ENCODE measurements at regions not wholly inside any gene's neighbourhood (a gene's known extent, or its start where the extent isn't known, plus 50 kb on each side); places are given as distances from the start of the nearest gene placed in this dataset.

GRCh38 chr9:91044354-91044753, 242.7 kb downstream of the SYK start:
- Histone ChIP-seq H3K4me1 (ENCODE audit: low read depth) (no peaks in the 10 kb centered on the region), H3K4me3 (no peak overlapping the region), H3K9me3 (no peaks in the 10 kb centered on the region), H3K36me3 (ENCODE audit: low read depth) (no peaks in the 10 kb centered on the region)
- DNase-seq: no peak
- TF ChIP-seq CTCF (IDR thresholded peaks at IDR 0.05): no peak
- ATAC-seq: no peak
- intact Hi-C loops (cut with DNase I, micrococcal nuclease): no loop called here

GRCh38 chr9:91045041-91045440, 243.4 kb downstream of the SYK start:
- TF ChIP-seq CTCF (IDR thresholded peaks at IDR 0.05): no peak
- no peak overlapping the region for H3K4me3 ChIP-seq
- ATAC-seq: no peak

GRCh38 chr9:91047529-91047928, 245.9 kb downstream of the SYK start:
- no peak overlapping the region for H3K4me3 ChIP-seq
- no peak for DNase-seq
- intact Hi-C loops (cut with DNase I, micrococcal nuclease): no loop called here
- no peaks in the 10 kb centered on the region for H3K9me3 ChIP-seq
- TF ChIP-seq CTCF (IDR thresholded peaks at IDR 0.05): no peak
- H3K4me1 ChIP-seq (ENCODE audit: low read depth): no peaks in the 10 kb centered on the region
- no peaks in the 10 kb centered on the region for H3K36me3 ChIP-seq (ENCODE audit: low read depth)
- no peak for ATAC-seq

More at GRCh38 chr9:91045041-91045440, 243.4 kb downstream of the SYK start:
- Histone ChIP-seq H3K9me3 (no peaks in the 10 kb centered on the region), H3K4me1 (ENCODE audit: low read depth) (no peaks in the 10 kb centered on the region), H3K36me3 (ENCODE audit: low read depth) (no peaks in the 10 kb centered on the region)
- DNase-seq: no peak
- intact Hi-C loops (cut with DNase I, micrococcal nuclease): no loop called here

GRCh38 chr9:91047993-91048607, 246.5 kb downstream of the SYK start:
- no peaks in the 10 kb centered on the region for H3K9me3 ChIP-seq
- H3K4me1 ChIP-seq (ENCODE audit: low read depth): no peaks in the 10 kb centered on the region
- intact Hi-C loops (cut with DNase I, micrococcal nuclease): no loop called here
- no peak for DNase-seq
- TF ChIP-seq CTCF (IDR thresholded peaks at IDR 0.05): no peak
- H3K4me3 ChIP-seq: no peak overlapping the region
- no peak for ATAC-seq
- no peaks in the 10 kb centered on the region for H3K36me3 ChIP-seq (ENCODE audit: low read depth)

- intact Hi-C loops (cut with DNase I, micrococcal nuclease): no loop called here
- no peak for TF ChIP-seq CTCF (IDR thresholded peaks at IDR 0.05)
- Histone ChIP-seq H3K4me1 (ENCODE audit: low read depth) (no peaks in the 10 kb centered on the region), H3K36me3 (ENCODE audit: low read depth) (no peaks in the 10 kb centered on the region), H3K4me3 (no peak overlapping the region), H3K9me3 (no peaks in the 10 kb centered on the region)
- no peak for DNase-seq
- ATAC-seq: no peak
Observed at GRCh38 chr9:91048749-91049148, 247.1 kb downstream of the SYK start.

GRCh38 chr9:91053824-91054223, 252.2 kb downstream of the SYK start:
- intact Hi-C loops (cut with DNase I, micrococcal nuclease): no loop called here
- Histone ChIP-seq H3K4me1 (ENCODE audit: low read depth) (no peaks in the 10 kb centered on the region), H3K9me3 (no peaks in the 10 kb centered on the region), H3K36me3 (ENCODE audit: low read depth) (no peaks in the 10 kb centered on the region), H3K4me3 (no peak overlapping the region)
- ATAC-seq: no peak
- no peak for TF ChIP-seq CTCF (IDR thresholded peaks at IDR 0.05)
- no peak for DNase-seq
